SU-DHL-6 (cell line): ENCODE measurements at regions not wholly inside any gene's neighbourhood (a gene's known extent, or its start where the extent isn't known, plus 50 kb on each side); places are given as distances from the start of the nearest gene placed in this dataset.

Source experiments
- CTCF ChIP-seq: fragments of 200-600 bp; sonication (generic); IDR thresholded peaks from one replicate; pipeline ENCODE4 v1.5.1; 2017; ENCODE audit warnings: antibody characterized with exemption, mild to moderate bottlenecking, low read length, moderate library complexity; ENCODE audit not compliant: insufficient read depth, poor library complexity, severe bottlenecking
- EZH2phosphoT487 ChIP-seq: fragments of 200-600 bp; sonication (generic), shearing (Covaris generic); conservative IDR thresholded peaks from 2 replicates; pipeline ENCODE4 v1.6.1; 2018; ENCODE audit warnings: mild to moderate bottlenecking, antibody characterized with exemption, low read length, moderate library complexity, mixed read lengths

- TF ChIP-seq CTCF, result no peak
- no peak for TF ChIP-seq EZH2phosphoT487
Observed at GRCh38 chr17:73890831-73891405, 246.7 kb upstream of the SDK2 start.
